ENCODE measurements at regions not wholly inside any gene's neighbourhood (a gene's known extent, or its start where the extent isn't known, plus 50 kb on each side); places are given as distances from the start of the nearest gene placed in this dataset.

DNA sequence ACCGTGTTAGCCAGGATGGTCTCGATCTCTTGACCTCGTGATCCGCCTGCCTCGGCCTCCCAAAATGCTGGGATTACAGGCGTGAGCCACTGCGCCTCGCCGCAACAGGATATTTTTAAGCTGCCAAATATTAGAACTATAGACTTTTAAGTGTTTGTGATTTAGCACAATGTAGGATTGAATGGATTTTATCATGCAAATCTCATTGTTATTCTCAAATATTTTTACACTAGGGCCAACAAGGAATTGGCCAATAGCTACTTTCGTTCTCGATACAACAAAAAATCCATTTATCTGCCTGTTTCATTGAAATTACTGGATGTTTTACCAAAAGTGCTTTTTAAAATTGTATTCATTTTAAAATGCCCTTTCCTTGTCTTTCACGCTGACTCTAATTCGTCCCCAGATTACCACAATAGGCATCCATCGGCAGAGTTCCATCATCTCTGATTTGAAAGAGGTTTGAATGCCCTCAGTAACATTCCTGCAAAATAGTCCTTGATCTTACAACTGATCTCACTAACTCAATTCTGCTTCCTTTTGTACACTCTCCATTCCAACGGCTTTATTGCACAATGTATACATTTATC lies 99.6 kb upstream of the ROBO2 start:
- DNase-seq (ENCODE audit: low read depth in 4 of 4, low spot score in 3 of 4): no peak

GRCh38 chr3:76941376-76941775 lies 98.5 kb upstream of the ROBO2 start:
- DNase-seq (ENCODE audit: low read depth in 4 of 4, low spot score in 3 of 4): no peak

GRCh38 chr3:76942101-76942500 lies 97.8 kb upstream of the ROBO2 start:
- DNase-seq (ENCODE audit: low read depth in 4 of 4, low spot score in 3 of 4): no peak

DNA sequence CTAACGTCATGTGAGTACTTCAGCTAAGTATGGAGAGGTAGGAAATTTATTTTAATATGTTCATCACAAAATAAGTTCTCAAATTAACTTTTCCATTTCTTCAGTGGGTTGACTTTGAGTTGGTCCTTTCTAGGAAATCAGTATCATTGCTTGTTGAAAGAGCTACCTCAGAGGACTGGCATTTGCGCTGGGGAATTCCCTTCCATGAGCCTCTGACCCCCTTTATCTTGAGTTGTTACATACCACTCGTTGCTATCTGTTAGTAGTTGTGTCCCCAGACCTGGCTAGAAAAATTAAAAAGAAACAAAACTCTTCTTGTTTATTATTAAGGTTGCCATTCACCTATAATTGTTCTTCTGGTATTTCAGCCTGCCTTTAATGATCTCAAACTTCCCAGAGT lies 96.8 kb upstream of the ROBO2 start:
- DNase-seq (ENCODE audit: low read depth in 4 of 4, low spot score in 3 of 4): no peak

- DNase-seq (ENCODE audit: low read depth in 4 of 4, low spot score in 3 of 4): no peak
These were observed 96.2 kb upstream of the ROBO2 start for GRCh38 chr3:76943671-76944070.

GRCh38 chr3:76949033-76949432 lies 90.9 kb upstream of the ROBO2 start:
- DNase-seq (ENCODE audit: low read depth in 4 of 4, low spot score in 3 of 4): no peak

GRCh38 chr3:76949462-76949861 lies 90.4 kb upstream of the ROBO2 start:
- no peak for DNase-seq (ENCODE audit: low read depth in 4 of 4, low spot score in 3 of 4)

GRCh38 chr3:76950590-76950989 lies 89.3 kb upstream of the ROBO2 start:
- DNase-seq (ENCODE audit: low read depth in 4 of 4, low spot score in 3 of 4): no peak

GRCh38 chr3:76954412-76954811 lies 85.5 kb upstream of the ROBO2 start:
- no peak for DNase-seq (ENCODE audit: low read depth in 4 of 4, low spot score in 3 of 4)

- no peak for DNase-seq (ENCODE audit: low read depth in 4 of 4, low spot score in 3 of 4)
These were observed 81.6 kb upstream of the ROBO2 start for GRCh38 chr3:76958274-76958673.

GRCh38 chr3:76958861-76959260 lies 81.0 kb upstream of the ROBO2 start:
- no peak for DNase-seq (ENCODE audit: low read depth in 4 of 4, low spot score in 3 of 4)

DNA sequence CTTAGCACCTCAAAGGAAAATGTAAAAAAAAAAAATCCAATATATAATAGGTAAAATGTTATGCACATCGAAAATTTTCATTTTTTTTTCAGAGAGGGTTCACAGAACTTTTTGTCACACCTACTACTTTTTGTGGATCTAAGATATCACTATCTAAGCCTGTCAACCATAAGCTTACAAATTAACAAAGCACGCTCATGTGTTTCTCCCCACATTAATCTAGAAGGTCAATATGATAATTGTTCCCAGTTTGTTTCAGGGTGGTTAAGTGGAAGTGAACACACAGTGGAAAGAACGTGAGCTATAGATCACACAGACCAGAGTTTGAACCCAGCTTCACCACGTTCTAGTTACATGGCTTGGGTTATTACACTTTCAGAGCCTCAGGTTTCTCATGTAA lies 78.6 kb upstream of the ROBO2 start:
- no peak for DNase-seq (ENCODE audit: low read depth in 4 of 4, low spot score in 3 of 4)

DNA sequence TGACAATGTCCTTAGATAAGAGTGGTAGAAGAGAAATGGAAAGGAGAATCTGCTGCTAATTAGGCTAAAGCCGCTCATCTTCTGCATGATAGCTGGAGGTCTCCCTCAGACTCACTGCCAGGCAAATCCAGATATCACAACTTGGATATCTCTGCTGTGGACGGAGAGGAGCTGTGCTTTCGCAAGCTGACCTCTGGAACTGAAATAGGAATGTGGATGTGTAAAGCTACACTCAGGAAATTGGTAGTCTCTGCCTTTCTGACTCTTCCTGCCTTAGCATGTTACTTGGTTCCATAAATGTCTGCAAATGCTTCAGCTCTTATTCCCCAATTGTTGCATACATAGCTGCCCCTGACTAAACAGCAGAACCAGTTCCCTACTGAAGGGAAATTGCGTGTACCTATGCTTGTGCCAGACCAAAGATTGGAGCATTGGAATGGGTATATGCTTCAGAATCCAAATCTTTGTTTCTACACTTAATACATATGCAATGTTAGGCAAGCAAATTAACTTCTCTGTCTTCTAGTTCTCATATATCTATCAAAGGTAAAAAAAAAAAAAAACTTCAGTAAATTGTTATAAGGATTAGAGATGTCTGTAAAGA lies 74.7 kb upstream of the ROBO2 start:
- DNase-seq (ENCODE audit: low read depth in 4 of 4, low spot score in 3 of 4): no peak

- no peak for DNase-seq (ENCODE audit: low read depth in 4 of 4, low spot score in 3 of 4)
These were observed 70.4 kb upstream of the ROBO2 start for GRCh38 chr3:76969471-76969870.

DNA sequence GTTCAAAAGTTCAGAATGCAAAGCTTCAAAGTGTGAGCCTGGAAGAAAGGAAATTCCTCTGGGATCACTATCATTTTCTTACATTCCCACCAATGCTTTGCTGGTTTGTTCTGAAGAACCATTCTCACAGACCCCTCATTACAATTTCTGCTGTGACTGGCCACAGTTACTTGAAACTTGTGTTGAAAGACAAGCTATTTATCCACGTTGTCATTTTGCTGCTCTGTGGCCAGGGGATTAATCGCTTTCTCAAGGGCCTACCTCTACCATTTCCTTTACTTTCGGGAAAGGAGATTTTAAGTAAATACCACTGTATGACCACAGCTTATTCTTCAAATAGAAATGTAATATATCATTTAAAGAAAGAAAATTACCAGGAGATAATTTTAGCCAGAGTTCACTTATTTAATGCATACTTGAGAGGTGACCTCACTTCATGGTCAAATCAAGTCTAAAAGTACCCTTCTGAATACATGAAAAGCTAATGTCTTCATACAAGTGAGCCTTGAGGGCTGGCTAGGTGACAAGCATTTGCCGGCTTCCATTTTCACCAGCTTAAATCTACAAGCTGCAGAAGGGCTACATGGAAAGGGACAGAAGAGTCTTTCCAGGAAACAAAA lies 69.8 kb upstream of the ROBO2 start:
- no peak for DNase-seq (ENCODE audit: low read depth in 4 of 4, low spot score in 3 of 4)

- no peak for DNase-seq (ENCODE audit: low read depth in 4 of 4, low spot score in 3 of 4)
These were observed 67.1 kb upstream of the ROBO2 start for GRCh38 chr3:76972624-76973296.

DNA sequence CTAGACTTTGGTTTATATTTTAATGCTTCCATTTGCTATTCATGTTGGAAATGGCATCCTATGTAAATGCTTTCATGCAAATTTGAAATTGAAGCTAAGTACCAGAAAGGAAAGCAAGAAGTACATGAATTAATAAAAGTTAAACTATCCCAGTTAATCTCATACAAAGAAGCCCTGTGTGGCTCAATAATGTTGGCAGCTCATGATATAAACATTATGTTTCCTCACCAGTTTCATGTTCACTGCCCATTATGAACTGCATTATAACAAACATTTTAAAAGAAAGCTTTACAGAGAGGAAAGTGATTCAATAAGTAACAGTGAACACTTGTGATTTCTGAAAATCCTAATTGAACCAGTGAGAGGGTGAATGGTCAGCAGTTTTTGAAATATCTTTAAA lies 62.9 kb upstream of the ROBO2 start:
- no peak for DNase-seq (ENCODE audit: low read depth in 4 of 4, low spot score in 3 of 4)

DNA sequence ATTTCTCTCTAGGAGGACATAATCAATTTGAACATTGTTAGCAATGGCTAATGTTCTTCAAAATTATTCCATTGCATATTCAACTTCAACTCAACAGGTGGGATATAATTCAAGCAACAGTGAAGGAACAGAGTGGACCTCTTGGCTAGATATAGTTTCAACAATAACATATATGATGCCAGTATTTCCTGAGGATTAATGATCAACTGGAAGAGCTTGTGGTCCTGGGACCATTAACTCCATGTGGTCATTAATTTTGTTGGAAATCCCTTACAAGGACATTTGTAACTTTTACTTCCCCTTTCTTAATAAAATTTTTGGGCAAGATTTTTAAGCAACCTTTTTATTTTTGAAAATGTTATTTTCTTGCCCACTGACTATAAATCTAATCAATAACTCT lies 54.3 kb upstream of the ROBO2 start:
- DNase-seq (ENCODE audit: low read depth in 4 of 4, low spot score in 3 of 4): no peak

GRCh38 chr3:76986876-76987474 lies 52.9 kb upstream of the ROBO2 start:
- peak in 1 of 4 donors; percentile 42 for DNase-seq (ENCODE audit: low read depth in 4 of 4, low spot score in 3 of 4)
